ENCODE measurements at regions not wholly inside any gene's neighbourhood (a gene's known extent, or its start where the extent isn't known, plus 50 kb on each side); places are given as distances from the start of the nearest gene placed in this dataset.
"Not testable (repeated sequence)": the region's sequence is repeated elsewhere in the genome, so short reads cannot be mapped to it uniquely, and the experiment has no call there.

DNA sequence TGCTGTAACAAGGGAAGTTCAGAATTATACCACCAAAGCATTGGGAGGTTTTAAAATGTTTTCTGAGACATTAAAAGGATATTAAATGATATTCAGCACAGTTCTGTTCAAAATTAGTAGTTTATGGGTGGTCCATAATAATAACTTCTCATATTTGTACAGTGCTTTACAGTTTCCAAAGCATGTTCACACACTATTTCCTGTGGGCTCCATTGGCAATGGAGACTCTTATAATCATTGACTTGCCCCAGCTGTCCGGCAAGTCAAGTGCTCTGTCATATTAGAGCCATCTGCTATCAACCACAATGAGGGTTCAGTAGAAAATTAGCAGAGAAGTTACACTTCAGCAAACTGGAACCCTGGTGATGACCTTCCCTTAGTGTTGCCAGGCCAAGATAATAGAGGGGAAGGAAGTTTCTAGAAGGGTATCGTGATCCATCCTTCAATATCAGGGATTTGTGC is 526.6 kb upstream of the CCDC196 start:
- in situ Hi-C loops (cut with MboI; ENCODE audit: low sequenced_read_pairs): loop anchor here (25.0 kb wide), 2 partner anchors 522 to 797 kb away; no protein-coding TSS in a partner anchor

DNA sequence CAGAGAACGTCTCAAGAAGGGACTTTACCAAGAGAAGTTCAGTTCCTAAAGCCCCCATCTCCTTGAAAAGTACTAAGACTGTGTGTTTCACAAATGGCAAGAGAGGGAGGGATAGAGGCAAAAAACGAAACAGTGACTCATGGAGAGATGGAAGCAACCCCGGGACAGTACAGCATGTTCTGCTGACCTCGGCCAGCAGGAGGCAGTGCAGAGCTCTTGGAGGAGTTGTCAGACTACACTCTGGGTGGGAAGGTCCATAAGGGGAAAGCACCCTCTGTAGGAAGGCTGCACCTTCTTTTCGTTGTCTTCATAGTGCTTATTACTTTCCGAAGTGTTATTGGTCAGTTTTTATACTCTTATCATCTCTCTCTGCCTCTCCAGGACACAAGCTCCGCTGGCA is 525.2 kb upstream of the CCDC196 start:
- in situ Hi-C loops (cut with MboI; ENCODE audit: low sequenced_read_pairs): loop anchor here (25.0 kb wide), 2 partner anchors 524 to 799 kb away; no protein-coding TSS in a partner anchor

DNA sequence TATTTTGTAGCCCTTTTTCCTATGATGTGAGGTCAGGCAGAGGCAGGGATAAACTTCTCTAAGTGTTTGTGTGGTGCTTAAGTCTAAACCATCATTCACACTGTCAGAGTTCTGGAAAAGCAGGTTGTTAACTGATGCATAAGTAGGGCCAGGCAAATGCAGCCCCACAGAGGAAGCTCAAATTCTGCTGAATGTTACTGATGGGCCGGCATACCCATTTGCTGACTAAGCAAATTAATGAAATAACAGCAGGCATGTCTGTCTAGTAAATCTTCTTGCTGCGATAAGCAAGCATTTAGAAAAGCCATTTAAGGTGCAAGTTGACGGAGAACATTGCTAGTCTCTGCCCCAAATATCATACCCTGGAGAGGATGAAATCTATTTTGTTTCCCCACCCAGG is 523.2 kb upstream of the CCDC196 start:
- in situ Hi-C loops (cut with MboI; ENCODE audit: low sequenced_read_pairs): loop anchor here (25.0 kb wide), 2 partner anchors 526 to 801 kb away; no protein-coding TSS in a partner anchor

DNA sequence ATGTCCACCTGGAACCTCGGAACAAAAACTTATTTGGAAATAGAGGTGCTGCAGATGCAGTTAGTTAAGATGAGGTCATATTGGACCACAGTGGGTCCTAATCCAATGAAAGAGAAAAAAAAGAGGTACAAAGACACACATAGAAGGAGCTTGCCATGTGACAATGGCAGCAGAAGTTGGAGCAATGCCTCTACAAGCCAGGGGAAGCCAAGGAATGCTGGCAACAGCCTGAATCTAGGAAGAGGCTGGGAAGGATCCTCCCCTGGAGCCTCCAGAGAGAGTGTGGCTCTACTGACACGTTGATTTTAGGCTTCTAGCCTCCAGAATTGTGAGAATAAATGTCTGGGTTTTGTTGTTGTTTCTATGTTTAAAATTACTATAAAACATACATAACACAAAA is 521.8 kb upstream of the CCDC196 start:
- in situ Hi-C loops (cut with MboI; ENCODE audit: low sequenced_read_pairs): loop anchor here (25.0 kb wide), 2 partner anchors 527 to 802 kb away; no protein-coding TSS in a partner anchor

DNA sequence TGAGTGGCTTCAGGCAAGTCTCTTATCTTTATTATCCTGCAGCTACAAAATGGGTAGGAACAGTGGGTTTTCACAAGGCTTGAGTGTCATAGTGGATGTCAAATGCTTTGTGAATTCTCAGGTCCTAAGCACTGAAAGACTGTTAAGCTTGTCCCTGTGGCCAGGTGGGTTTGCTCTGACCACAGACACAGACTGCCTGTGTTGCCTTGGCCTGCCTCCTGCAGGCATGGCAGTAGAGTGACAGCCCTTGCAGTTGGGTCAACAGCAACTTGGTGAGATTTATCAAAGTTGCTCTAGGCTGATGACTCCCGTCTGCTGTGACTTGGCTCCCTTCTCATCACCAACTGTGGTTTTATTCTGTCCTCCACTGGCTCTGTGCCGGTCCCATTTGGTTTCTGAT is 520.0 kb upstream of the CCDC196 start:
- in situ Hi-C loops (cut with MboI; ENCODE audit: low sequenced_read_pairs): loop anchor here (25.0 kb wide), 2 partner anchors 529 to 804 kb away; no protein-coding TSS in a partner anchor

DNA sequence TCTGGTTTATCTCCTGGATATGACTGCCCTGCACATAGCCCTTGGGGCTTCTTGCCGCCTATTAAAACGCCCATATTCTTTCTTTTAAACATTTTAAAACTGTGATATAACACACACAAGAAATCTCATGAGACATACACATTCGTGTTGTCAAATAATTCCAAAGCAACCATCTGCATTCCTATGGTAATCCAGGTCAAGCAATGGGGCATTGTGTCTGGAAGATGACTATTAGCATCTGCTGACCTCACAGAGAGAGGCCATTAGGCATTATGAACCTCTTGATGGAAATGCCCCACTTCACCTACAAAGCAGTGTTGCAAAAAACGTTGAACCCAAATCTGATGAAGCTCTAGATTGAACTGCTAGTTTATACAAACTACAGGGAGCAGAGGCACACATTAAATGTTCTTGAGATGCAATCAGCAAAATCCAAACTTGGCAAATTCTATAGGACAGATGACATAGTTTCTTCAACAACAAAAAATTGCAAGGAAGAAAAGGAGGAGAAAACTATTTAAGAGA is 513.8 kb upstream of the CCDC196 start:
- in situ Hi-C loops (cut with MboI; ENCODE audit: low sequenced_read_pairs): loop anchor here (25.0 kb wide), 2 partner anchors 535 to 810 kb away; no protein-coding TSS in a partner anchor

DNA sequence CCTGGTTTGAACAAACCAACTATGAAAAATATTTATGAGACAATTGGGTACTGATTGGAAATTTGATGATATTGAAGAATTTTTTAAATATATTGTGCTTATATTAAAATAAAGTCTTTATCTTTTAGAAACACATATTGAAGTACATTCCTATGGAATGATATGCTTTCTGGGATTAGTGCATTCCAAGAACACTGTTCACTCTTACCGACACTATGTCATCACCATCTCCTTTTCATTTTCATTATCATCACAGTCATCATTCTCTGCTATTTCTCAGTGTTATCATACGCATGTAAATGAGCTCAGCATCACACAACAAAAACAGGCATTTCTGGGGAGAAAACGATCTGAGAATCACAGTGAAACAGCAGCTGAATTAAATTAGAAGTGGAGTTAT is 513.3 kb upstream of the CCDC196 start:
- in situ Hi-C loops (cut with MboI; ENCODE audit: low sequenced_read_pairs): loop anchor here (25.0 kb wide), 2 partner anchors 536 to 811 kb away; no protein-coding TSS in a partner anchor

DNA sequence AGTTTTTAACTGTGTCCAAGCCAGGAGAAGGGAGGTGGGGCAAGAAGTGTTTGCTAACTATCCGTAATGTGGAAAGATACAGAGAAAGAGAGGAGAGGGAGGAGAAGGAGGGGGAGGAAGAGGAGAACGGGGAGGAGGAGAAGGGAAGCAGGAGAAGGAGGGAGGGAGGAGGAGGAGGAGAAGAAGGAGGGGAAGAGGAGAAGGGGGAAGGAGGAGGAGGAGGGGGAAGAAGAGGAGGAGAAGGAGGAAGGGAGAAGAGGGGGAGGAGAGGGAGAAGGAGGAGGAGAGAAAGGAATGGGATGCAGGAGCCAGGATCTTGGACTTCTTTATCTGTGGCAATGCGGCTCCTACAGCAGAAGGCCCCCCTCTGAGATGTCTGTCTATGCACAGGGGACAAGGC is 510.3 kb upstream of the CCDC196 start:
- in situ Hi-C loops (cut with MboI; ENCODE audit: low sequenced_read_pairs): no loop called here

DNA sequence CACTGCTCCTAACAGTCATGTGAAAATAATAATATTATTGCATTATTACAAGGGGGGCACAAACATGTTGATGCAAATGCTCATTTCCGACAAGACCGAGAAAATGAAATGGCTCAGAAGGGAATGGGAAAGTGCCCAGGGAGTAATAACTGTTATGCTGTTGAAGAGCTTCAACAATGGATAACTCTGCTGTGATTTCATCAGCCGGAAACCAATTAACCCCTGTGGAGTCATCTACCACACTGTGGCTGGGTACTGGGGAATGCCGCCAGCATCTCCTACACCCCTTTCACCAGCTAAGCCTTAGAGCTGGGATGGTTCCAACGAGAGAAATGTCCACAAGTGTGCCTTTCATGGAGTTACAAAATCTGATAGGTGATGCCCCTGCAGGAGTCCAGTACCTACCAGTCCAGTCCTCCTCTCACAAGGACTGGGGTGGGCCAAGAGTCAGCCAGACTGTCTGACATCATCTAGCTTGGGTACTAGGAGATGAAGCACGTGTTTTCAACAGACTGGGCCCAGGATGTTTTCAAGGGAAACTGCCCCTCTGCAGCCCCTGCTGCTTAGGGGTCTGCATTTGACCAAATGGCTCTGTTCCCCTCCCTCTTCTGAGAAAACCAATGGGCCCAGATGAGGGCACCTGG is 509.3 kb upstream of the CCDC196 start:
- in situ Hi-C loops (cut with MboI; ENCODE audit: low sequenced_read_pairs): no loop called here

DNA sequence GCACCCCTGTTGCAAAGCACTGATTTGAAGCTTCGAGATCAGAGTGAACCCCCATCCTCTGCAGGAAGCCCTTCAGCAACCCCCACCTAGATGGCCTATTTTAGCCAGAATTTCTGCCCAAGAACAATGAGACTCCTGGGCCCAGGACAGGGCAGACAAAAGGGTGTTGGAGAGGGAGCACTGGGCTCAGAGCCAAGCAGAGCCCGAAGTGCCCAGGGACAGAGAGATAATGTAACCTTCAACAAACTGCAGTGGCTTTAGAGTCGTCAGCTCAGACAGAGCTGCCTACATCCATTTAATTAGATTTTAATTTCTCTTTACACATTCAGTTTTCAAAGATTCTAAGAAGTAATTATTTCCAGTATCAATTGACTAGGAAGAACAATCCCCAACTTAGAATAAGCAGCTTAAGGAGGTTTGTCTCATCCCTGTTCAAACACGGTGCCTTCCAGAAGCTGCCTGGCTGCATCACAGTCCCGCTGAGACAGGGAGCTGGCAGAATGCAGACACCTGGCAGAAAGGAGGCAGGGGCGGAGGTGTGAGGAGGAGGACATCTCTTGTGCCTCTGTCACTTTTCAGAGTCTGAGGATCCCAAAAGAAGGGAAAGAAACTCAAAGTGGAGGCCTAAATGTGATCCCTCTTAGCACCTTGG is 504.9 kb upstream of the CCDC196 start:
- in situ Hi-C loops (cut with MboI; ENCODE audit: low sequenced_read_pairs): no loop called here

DNA sequence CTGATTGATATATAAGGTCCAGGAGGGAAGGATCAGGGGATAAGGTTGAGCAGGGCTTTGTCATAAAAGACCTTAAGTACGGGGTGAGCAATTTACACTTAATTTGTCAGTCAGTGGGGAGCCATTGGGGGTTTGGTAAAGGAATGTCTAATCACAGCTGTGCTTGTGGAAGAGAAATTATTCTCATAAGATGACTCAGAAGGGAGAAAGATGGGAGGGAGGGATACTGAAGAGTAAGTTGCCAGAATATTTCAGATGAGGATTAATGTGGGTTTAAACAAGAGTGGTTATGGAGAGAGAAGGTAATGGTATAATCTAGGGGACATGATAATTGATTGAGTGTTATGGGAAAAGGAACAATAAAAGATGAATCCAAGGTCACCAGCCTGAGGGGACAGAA is 500.1 kb upstream of the CCDC196 start:
- in situ Hi-C loops (cut with MboI; ENCODE audit: low sequenced_read_pairs): no loop called here

DNA sequence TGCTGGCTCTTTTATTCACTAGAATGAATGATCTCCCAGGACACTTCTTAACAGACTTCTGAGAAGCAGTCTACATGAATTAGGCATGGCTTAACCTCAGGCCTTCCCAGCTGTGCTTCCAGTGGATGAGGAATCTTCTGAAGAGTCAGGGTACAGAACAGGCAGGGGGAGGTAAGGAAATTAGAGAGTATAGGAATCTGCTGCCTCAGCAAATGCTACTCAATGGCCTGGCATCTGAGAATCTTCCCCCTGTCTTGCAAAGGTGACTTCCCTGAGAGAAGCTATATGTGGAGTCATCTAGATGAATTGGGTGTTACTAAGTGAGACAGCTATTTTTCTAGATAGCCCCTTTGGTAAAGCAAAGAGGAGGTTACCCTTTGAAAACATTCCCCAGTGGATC is 496.2 kb upstream of the CCDC196 start:
- in situ Hi-C loops (cut with MboI; ENCODE audit: low sequenced_read_pairs): no loop called here

DNA sequence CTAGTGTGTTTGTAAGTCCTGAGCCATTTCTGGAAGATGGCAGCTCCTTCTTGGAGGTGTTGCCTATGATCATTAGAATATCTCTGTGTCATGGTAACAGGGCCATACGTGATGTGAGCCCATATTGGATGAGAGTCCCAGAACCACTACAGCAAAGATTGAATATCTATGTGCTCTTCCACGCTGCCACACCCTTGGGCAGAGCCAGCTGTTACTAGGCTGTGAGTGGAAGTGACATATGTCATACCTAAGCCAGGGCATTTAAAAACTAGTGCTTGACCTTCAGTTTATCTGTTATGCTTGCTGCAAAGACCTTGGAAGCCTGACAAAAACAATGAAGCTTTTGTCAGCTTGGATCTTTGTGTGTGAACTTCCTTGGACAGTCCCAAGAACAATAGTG is 495.1 kb upstream of the CCDC196 start:
- in situ Hi-C loops (cut with MboI; ENCODE audit: low sequenced_read_pairs): no loop called here

DNA sequence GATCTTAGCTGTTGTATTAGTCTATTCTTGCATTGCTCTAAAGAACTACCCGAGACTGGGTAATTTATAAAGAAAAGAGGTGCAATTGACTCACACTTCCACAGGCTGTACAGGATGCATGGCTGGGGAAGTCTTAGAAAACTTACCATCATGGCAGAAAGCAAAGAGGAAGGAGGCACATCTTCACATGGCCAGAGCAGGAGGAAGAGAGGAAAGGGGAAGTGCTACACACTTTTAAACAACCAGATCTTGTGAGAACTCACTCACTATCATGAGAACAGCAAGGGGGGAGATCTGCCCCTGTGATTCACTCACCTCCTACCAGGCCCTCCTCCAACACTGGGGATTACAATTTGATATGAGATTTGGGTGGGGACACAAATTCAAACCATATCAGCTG is 494.2 kb upstream of the CCDC196 start:
- in situ Hi-C loops (cut with MboI; ENCODE audit: low sequenced_read_pairs): not testable (repeated sequence)

DNA sequence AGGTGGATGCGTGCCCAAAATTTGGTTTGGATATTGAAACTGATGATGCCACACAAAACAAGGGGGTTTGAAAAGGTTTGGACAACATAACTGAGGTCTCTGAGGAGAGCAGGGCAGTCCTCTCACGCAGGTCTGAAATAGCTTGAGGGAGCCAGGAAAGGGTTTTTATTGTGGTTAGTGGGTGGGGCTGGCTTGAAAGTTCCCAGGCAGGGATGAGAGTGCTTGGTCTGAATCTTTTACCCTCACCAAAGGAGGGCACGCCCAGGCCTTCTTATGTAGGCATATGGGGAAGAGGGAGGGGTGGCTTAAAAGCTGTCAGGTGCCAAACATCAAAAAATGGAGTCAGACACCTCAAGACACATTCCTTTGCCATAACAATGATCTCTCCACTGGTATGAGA is 493.1 kb upstream of the CCDC196 start:
- in situ Hi-C loops (cut with MboI; ENCODE audit: low sequenced_read_pairs): no loop called here

DNA sequence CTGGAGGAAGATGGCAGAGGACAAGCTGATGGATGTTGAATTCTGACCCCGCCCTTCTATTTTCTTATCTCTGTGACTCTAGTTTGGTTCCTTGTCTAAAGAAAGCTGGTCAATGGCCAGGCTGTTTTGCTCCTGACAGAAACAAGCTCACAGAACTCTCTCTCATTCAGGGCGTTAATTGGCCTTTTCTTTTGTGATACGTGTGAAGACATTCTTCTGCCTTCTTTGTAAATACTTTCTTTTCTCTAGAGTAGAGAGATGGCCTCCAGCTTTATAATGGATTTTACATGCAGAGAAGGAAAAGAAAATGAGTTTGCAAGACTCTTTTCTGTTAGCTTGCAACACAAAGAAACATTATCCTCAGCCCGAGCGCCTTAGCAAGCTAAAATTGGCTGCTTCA is 492.2 kb upstream of the CCDC196 start:
- in situ Hi-C loops (cut with MboI; ENCODE audit: low sequenced_read_pairs): no loop called here

DNA sequence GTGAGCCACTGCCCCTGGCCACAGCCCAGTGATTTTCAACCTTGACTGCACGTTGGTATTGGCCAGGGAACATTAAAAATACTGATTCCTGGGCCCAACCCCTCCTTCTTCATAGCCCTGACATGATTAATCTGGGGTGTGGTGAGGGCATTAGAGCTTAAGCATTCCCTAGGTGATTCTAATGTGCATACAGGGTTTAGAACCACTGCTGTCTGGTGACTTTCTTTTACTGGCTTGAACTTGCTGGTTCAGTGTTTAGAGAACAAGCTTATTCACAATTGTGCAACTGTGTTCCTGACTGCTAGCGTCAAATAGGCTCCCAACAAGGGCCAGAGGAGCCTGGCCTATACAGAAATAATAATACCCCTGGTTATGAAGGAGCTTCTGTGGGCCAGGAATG is 488.8 kb upstream of the CCDC196 start:
- in situ Hi-C loops (cut with MboI; ENCODE audit: low sequenced_read_pairs): no loop called here

DNA sequence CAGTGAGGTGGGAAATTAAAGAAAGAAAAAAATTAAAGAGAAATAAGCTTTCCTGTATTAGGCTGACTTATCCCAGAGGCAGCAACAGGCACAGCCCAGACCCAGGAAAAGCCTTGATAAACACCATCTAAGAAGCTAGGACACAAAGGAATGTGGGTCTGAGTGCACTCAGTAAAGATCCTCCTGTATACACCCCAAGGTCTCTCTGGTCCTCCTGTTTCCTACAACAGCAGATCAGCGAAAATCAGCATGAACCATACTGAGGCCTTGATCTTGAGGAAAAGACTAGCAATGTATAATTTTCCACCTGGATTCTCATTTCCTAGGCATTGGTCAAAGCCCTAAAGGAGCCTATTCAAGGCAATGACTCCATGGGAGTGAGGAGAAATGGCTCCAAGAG is 486.3 kb upstream of the CCDC196 start:
- in situ Hi-C loops (cut with MboI; ENCODE audit: low sequenced_read_pairs): no loop called here

DNA sequence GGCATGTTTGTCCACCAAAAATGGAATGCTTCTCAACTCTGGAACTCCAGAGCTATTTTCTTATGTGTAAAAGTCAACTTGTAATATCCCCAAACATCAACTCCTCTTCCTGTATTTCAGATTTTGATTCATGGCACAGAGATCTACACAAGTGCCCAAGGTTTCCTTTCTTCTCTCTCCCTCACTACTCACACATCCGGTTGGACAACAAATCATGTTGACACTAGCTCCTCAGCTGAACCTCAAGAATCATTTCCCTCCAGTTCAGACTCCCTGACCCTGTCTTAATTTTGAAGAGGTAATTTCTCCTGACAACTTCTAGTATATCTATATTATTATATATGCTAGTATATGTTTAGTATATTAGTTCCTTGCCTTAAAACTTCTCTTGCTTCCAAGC is 485.4 kb upstream of the CCDC196 start:
- in situ Hi-C loops (cut with MboI; ENCODE audit: low sequenced_read_pairs): no loop called here

DNA sequence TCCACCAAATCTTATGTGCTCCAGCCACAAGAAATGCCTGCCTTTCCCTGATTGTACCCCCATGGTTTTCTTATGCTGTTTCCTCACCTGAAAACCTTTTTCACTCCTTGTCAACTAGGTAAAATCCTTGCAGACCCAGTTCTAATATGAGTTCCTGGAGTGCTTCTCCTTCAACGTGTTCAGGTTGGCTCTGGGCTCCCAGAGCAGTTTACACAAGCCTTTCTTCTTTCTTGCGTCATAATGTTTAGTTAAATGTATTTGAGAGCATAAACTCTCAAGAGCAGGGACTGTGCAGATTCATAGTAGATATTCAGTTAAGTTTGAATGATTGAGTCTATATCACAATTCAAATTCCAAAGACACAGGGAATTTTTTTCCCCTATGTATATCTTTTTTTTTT is 484.8 kb upstream of the CCDC196 start:
- in situ Hi-C loops (cut with MboI; ENCODE audit: low sequenced_read_pairs): no loop called here

DNA sequence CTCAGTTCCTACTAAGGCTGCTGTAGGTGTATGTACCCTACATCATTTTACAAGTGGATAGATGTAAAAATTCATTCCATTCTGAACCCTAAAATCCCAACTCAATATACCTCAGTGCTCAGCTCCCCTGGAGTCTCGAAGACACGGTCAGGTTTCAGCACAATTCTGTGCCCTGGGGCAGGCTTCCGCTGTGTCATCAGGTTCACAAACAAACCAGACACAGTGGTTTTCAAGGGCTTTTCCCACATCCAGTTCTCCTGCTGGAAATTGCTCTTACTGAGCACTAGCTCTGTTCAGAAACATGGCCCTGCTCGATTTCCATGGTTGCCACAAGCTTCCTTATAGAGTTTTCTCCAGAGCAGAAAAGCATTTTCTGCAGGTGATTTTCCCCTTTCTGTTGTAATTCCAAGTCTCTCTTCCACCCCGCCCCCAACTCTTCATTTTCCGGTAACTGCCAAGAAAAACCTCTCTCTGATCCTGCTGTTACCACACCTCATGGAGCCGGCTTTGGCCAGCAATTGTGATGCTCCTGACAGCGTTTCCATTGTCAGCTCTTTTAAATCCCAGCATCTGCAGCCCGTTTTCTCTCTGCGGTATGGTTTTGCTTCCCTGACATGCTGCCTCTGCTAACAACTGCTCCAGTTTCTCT is 483.0 kb upstream of the CCDC196 start:
- in situ Hi-C loops (cut with MboI; ENCODE audit: low sequenced_read_pairs): no loop called here
